ENCODE measurements at regions not wholly inside any gene's neighbourhood (a gene's known extent, or its start where the extent isn't known, plus 50 kb on each side); places are given as distances from the start of the nearest gene placed in this dataset.

GRCh38 chr17:56740481-56740880 is 93.2 kb downstream of the C17orf67 start:
- no peak for TF ChIP-seq POLR2A (IDR thresholded peaks at IDR 0.05)
- TF ChIP-seq CTCF (IDR thresholded peaks at IDR 0.05), result no peak
- Histone ChIP-seq H3K27ac (no peak overlapping the region), H3K9me3 (no peaks in the 10 kb centered on the region), H3K36me3 (no peaks in the 10 kb centered on the region), H3K4me1 (no peaks in the 10 kb centered on the region), H3K27me3 (no peaks in the 10 kb centered on the region), H3K4me3 (replicated peaks in 1 of 3) (no peak overlapping the region)
- intact Hi-C loops (cut with DNase I), result no loop called here
- WGBS, 2 donors, result 75 to 77% methylated on average over 3 of the region's 3 CpGs
- DNase-seq, result no peak

Data from thyroid gland (tissue), 4 donors.